Astrocyte of the spinal cord (primary cell): ENCODE measurements at regions not wholly inside any gene's neighbourhood (a gene's known extent, or its start where the extent isn't known, plus 50 kb on each side); places are given as distances from the start of the nearest gene placed in this dataset.
A peak's percentile ranks its signal among the peaks of the same experiment; 100 is the strongest.

ENCODE experiments used
- DNase-seq: peaks from one replicate; pipeline ENCODE4 v3.0.0; 2011; ENCODE audit warnings: low read depth, low spot score
- H3K4me3 ChIP-seq: 2 replicates; pipeline ENCODE4 v1.5.1; 2011; ENCODE audit warnings: low read depth, mild to moderate bottlenecking, low read length, moderate library complexity
- in situ Hi-C: cut with HindIII; loops from 2 replicates; pipeline ENCODE4 v1.10.0; 2017; ENCODE audit warnings: low sequenced_read_pairs
- TF ChIP-seq, protein P1 (sequence below): IDR thresholded peaks from 2 replicates; pipeline ENCODE4 v1.5.1; 2012; ENCODE audit warnings: low read depth, mild to moderate bottlenecking, low read length, inconsistent platforms

DNA sequence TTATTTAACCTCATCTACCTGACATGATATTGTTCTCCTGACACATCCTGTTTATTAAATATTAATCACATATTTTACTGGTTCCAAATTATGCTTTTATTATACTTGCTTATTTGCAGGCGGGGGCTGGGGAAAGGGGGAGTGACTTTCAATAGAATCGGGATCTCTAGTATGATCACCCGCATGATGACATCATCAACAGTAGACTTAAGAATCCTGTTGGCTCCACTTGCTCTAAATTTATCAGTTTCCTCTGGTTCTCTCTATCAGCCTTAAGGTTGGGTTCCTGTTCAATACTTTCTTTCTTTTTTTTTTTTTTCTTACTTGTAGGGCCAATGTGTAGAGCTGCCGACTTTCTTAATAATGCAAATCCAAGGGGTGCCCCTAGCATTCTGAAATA, 317.5 kb downstream of the BCHE start:
- DNase-seq, result no peak
- no peak overlapping the region for H3K4me3 ChIP-seq
- TF ChIP-seq, protein P1, sequence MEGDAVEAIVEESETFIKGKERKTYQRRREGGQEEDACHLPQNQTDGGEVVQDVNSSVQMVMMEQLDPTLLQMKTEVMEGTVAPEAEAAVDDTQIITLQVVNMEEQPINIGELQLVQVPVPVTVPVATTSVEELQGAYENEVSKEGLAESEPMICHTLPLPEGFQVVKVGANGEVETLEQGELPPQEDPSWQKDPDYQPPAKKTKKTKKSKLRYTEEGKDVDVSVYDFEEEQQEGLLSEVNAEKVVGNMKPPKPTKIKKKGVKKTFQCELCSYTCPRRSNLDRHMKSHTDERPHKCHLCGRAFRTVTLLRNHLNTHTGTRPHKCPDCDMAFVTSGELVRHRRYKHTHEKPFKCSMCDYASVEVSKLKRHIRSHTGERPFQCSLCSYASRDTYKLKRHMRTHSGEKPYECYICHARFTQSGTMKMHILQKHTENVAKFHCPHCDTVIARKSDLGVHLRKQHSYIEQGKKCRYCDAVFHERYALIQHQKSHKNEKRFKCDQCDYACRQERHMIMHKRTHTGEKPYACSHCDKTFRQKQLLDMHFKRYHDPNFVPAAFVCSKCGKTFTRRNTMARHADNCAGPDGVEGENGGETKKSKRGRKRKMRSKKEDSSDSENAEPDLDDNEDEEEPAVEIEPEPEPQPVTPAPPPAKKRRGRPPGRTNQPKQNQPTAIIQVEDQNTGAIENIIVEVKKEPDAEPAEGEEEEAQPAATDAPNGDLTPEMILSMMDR, result no peak
- in situ Hi-C loops, result no loop called here

DNA sequence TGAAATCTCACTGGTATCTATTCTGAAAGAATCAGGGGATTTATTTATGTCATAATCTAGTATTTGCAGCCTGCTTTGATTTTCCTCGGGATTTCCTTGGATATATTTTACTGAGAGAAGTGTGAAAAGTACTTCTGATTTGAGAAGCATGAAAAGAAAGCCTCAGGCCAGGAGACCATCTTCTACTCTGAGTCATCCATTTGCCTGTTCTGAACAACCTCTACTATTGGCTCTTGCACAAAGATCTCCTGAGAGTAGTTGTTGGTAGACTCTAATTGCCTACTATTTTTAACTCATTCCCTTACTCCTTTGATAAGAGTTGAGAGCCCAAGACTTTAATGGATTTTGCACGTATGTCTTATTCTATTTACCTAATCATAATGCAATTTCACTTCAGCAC, 318.9 kb downstream of the BCHE start:
- in situ Hi-C loops, result no loop called here
- TF ChIP-seq, protein P1, result no peak
- peak; percentile 47 for DNase-seq
- no peak overlapping the region for H3K4me3 ChIP-seq

DNA sequence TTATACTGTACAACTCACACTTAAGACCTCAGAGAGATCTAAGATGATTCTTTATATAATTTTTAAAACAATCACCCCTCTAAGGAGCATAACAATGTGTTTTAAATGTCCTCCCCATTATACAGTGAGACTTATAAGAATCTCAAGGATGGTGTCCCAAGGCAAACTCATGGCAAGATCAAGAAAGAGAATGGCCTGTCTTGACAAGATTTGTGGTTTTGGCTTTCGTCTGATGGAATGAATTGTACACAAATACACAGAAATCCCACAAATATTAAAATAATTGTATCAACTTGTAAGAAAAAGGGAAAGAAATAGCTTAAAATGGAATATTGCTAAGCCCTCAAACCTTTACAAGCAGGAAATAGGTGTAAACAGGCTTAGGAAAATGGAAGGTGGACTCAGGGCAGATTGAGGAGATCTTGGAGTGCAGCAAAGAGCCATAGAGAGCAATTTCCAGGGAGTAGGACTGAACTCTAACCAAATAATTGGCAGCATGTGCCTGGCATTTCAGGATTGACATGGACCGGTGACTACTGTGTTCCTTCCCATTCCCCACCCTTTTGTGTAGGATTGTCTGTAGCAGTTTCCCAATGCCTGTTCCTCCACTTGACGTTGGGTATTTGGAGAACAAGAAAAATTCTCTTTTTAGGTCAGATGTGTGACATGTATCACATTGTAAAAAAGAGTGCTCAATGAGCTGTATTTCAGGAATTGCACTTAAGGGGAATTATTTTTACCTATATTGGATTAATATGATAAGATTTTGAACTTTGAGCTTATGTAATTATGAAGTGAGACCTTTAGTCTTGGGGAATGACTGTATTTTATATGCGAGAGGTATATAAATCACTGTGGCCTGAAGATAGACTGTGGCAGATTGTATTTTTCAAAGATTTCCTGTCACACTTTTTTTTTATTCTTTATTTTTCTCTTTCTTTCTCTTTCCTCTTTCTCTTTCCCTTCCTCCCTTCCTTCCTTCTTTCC, 317.8 kb upstream of the SLITRK3 start:
- TF ChIP-seq, protein P1, result no peak
- DNase-seq, result no peak
- in situ Hi-C loops, result no loop called here
- no peak overlapping the region for H3K4me3 ChIP-seq

DNA sequence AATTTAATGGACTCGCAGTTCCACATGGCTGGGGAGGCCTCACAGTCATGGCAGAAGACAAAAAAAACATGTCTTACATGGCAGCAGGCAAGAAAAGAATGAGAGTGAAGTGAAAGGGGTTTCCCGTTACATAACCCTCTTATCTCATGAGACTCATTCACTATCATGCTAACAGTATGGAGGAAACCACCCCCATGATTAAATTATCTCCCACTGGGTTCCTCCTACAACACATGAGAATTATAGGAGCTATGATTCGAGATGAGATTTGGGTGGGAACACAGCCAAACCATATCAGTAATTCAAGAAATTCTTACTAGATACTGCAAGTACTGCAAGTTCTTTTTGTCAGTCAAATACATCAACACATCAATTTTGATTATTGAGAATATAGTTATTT, 311.4 kb upstream of the SLITRK3 start:
- DNase-seq, result no peak
- H3K4me3 ChIP-seq, result no peak overlapping the region
- TF ChIP-seq, protein P1, result no peak
- in situ Hi-C loops, result no loop called here

DNA sequence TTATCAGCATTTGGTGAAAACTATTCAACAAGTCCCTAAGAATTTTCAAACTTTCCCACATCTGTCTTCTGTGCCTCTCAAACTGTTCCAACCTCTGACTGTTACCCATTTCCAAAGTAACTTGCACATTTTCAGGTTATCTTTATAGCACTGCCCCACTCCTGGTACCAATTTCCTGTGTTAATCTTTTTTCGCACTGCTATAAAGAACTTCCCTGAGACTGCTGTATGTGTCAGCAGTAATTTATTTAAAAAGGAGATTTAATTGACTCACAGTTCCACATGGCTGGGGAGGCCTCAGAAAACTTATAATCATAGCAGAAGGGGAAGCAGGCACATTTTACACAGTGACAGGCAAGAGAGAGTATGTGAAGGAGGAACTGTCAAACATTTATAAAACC, 310.9 kb upstream of the SLITRK3 start:
- TF ChIP-seq, protein P1, result no peak
- H3K4me3 ChIP-seq, result no peak overlapping the region
- in situ Hi-C loops, result no loop called here
- DNase-seq, result no peak

DNA sequence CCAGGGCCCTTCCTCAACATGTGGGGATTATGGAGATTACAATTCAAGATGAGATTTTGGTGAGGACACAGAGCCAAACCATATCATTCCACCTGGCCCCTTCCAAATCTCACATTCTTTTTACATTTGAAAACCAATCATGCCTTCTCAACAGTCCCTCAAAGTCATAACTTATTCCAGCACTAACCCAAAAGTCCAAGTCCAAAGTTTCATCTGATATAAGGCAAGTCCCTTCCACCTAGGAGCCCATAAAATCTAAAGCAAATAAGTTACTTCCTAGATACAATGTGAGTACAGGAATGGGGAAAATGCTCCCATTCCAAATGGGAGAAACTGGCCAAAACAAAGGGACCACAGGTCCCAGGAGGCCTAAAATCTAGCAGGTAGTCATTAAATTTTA, 309.5 kb upstream of the SLITRK3 start:
- DNase-seq, result no peak
- in situ Hi-C loops, result no loop called here
- H3K4me3 ChIP-seq, result no peak overlapping the region
- TF ChIP-seq, protein P1, result no peak
